Uterus (tissue), 3 donors: ENCODE measurements at regions not wholly inside any gene's neighbourhood (a gene's known extent, or its start where the extent isn't known, plus 50 kb on each side); places are given as distances from the start of the nearest gene placed in this dataset.

Source experiments
- DNase-seq, 2 donors: peaks; one replicate each; pipeline ENCODE4 v3.0.0-alpha.2; 2019 to 2020
- H3K27ac ChIP-seq, 2 donors: fragments of 200-600 bp; sonication (generic); 1 replicate in 1 of 2; 2 replicates in 1 of 2; pipeline ENCODE4 v1.5.1; 2016 to 2018
- H3K27me3 ChIP-seq, 2 donors: fragments of 200-600 bp; sonication (generic); one replicate each; pipeline ENCODE4 v1.5.1; 2018 to 2019; ENCODE audit warnings: control low read depth in 1 of 2
- H3K36me3 ChIP-seq, 2 donors: fragments of 200-600 bp; sonication (generic); one replicate each; pipeline ENCODE4 v1.5.1; 2019; ENCODE audit warnings: control low read depth in 1 of 2
- H3K4me1 ChIP-seq, 2 donors: fragments of 200-600 bp; sonication (generic); one replicate each; pipeline ENCODE4 v1.5.1; 2018 to 2019; ENCODE audit warnings: control low read depth in 1 of 2
- H3K4me3 ChIP-seq, 2 donors: fragments of 200-600 bp; sonication (generic); 1 replicate in 1 of 2; 2 replicates in 1 of 2; pipeline ENCODE4 v1.5.1; 2018 to 2019; ENCODE audit warnings: mild to moderate bottlenecking in 1 of 2
- H3K9me3 ChIP-seq, 2 donors: fragments of 200-600 bp; sonication (generic); one replicate each; pipeline ENCODE4 v1.5.1; 2019; ENCODE audit warnings: control low read depth in 1 of 2
- POLR2A ChIP-seq, 2 donors: fragments of 450-650 bp; IDR thresholded peaks; one replicate each; pipeline ENCODE4 v1.6.1; 2016; ENCODE audit warnings: antibody characterized with exemption in 2 of 2, mild to moderate bottlenecking in 1 of 2, moderate library complexity in 1 of 2
- intact Hi-C: fragments of 100-400 bp; cut with DNase I; formaldehyde crosslinking; loops from one replicate; pipeline ENCODE4 v1.15.1; 2023; ENCODE audit warnings: low total_unique reads
- TF ChIP-seq, protein P1 (sequence below), 4 experiments: fragments of 200-600 bp in 2 of 4; fragments of 450-650 bp in 2 of 4; sonication (generic) in 2 of 4; IDR thresholded peaks; one replicate each; pipeline ENCODE4 v1.5.1; 2016 to 2019; ENCODE audit warnings: antibody characterized with exemption in 4 of 4, mild to moderate bottlenecking in 2 of 4, moderate library complexity in 1 of 4
- donor health status: DM: yes; HTN: yes; CAD: no.

DNA sequence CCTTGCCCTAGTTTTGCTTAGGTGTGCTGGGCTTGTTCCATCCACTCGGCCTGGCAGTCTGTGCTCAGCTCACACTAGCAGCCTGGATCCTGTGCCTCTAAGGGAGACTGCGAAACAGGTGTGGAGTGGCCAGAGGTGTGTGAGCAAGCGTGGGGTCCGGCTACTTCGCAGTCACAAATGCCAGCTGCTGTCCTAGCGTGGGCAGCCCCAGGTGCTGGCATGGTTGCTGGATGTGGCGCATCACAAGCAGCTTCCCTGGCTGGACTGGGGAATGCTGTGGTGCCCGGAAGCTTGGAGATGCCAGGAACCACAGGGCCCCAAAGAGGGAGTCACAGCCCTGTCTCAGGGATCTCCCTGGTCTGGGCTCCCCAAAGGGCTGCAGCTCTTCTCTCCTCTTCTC, 119.0 kb upstream of the TMEFF2 start:
- no peak overlapping the region for H3K4me3 ChIP-seq
- no peaks in the 10 kb centered on the region for H3K27me3 ChIP-seq
- H3K27ac ChIP-seq: no peak overlapping the region
- H3K9me3 ChIP-seq: no peaks in the 10 kb centered on the region
- no peaks in the 10 kb centered on the region for H3K4me1 ChIP-seq
- H3K36me3 ChIP-seq: no peaks in the 10 kb centered on the region
- intact Hi-C loops: no loop called here
- no peak for DNase-seq
- TF ChIP-seq, protein P1, sequence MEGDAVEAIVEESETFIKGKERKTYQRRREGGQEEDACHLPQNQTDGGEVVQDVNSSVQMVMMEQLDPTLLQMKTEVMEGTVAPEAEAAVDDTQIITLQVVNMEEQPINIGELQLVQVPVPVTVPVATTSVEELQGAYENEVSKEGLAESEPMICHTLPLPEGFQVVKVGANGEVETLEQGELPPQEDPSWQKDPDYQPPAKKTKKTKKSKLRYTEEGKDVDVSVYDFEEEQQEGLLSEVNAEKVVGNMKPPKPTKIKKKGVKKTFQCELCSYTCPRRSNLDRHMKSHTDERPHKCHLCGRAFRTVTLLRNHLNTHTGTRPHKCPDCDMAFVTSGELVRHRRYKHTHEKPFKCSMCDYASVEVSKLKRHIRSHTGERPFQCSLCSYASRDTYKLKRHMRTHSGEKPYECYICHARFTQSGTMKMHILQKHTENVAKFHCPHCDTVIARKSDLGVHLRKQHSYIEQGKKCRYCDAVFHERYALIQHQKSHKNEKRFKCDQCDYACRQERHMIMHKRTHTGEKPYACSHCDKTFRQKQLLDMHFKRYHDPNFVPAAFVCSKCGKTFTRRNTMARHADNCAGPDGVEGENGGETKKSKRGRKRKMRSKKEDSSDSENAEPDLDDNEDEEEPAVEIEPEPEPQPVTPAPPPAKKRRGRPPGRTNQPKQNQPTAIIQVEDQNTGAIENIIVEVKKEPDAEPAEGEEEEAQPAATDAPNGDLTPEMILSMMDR (IDR thresholded peaks at IDR 0.05): no peak
- TF ChIP-seq POLR2A (IDR thresholded peaks at IDR 0.05): no peak

DNA sequence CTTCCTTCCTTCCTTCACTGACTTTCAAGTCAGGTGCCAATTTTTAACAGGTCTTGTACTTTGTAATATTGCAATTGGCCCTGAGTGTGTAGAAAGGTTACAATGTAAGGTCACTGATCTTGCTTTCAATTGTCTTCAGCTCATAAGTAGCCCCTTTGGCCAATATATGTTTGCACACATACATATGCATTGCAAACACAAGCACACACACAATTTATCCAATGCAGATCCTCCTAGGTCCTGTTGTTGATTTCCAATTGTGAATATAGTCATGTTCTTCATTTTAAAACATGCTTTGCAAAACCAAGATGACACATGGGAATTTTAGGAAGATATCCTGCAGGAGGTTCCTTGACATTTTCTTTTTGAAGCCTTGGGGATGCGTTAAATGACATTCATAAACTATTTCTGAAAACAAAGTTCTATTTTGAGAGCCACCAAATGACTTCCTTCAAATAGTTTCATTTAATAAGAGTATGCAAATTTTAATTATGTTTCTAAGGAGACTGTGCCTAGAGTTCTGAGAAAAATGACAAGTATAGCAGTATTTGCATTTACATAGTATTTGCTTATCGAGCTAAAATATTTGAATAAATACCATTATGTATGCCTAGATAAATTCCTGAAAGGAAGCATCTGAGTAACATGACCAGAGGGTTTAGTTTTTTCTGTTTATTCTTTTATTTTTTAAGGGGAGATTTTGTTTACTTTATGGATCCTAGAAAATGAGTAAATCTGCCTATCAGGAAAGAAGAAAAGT, 117.1 kb upstream of the TMEFF2 start:
- TF ChIP-seq, protein P1 (IDR thresholded peaks at IDR 0.05): no peak
- TF ChIP-seq POLR2A (IDR thresholded peaks at IDR 0.05): no peak
- H3K27ac ChIP-seq: no peak overlapping the region

DNA sequence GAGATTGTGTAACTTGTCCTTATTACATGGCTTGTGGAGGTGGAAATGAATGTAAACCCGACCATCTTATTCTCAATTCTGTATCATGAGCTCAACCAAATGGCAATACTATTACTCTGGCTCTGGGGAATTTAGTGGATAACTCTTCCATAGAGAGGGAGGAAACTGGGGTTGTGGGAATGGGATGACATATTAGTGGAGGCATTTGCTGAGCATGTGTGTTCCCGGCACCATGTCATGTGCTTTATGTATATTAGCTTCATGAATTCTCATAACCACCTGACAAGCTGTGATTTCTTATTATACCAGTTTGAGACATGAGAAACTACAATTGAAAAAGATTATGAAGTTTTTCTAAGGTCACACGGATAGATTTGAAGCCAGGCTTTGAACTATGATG, 112.8 kb upstream of the TMEFF2 start:
- no peaks in the 10 kb centered on the region for H3K9me3 ChIP-seq
- no peaks in the 10 kb centered on the region for H3K27me3 ChIP-seq
- no peaks in the 10 kb centered on the region for H3K4me1 ChIP-seq
- no peak for TF ChIP-seq POLR2A (IDR thresholded peaks at IDR 0.05)
- TF ChIP-seq, protein P1 (IDR thresholded peaks at IDR 0.05): no peak
- H3K36me3 ChIP-seq: no peaks in the 10 kb centered on the region
- intact Hi-C loops: no loop called here
- no peak for DNase-seq
- H3K27ac ChIP-seq: no peak overlapping the region
- no peak overlapping the region for H3K4me3 ChIP-seq

More for the DNA sequence above, 117.1 kb upstream of the TMEFF2 start:
- no peaks in the 10 kb centered on the region for H3K4me1 ChIP-seq
- H3K9me3 ChIP-seq: no peaks in the 10 kb centered on the region
- no peak for DNase-seq
- intact Hi-C loops: no loop called here
- no peak overlapping the region for H3K4me3 ChIP-seq
- H3K27me3 ChIP-seq: no peaks in the 10 kb centered on the region
- H3K36me3 ChIP-seq: no peaks in the 10 kb centered on the region

DNA sequence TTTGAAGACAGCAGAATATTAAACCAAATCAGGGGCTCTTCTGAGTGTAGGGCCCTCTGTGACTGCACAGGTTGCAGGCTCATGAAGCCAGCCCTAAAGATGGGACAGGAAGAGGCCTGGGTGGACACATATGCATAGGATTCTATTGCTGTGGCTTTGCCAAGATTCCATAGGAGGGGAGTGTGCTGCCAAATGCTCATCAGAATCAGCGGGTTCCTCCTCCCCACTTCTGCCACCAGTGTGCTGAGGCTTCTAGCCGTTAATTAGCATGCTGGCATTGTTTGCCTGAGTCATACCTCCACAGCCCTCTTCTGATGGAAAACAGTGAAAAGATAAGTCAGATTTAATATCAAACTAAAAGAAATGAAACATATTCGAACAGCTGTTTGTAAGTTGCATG, 103.9 kb upstream of the TMEFF2 start:
- TF ChIP-seq, protein P1 (IDR thresholded peaks at IDR 0.05): no peak
- TF ChIP-seq POLR2A (IDR thresholded peaks at IDR 0.05): no peak
- intact Hi-C loops: no loop called here

DNA sequence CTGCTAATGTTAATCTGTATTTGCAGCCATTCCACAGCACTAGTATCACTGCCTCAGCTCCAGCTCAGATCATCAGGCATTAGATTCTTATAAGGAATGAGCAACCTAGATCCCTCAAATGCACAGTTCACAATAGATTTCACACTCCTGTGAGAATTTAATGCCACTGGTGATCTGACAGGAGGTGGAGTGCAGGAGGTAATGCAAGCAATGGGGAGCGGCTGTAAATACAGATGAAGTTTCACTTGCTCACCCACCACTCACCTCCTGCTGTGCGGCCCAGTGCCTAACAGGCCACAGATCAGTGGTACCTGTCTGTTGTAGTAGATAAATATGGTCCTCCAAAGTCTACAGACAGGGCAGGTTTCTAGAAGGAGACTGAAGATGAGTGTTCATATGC, 97.7 kb upstream of the TMEFF2 start:
- no peak for DNase-seq
- no peak overlapping the region for H3K4me3 ChIP-seq
- no peaks in the 10 kb centered on the region for H3K4me1 ChIP-seq
- H3K27ac ChIP-seq: no peak overlapping the region
- intact Hi-C loops: no loop called here
- H3K27me3 ChIP-seq: no peaks in the 10 kb centered on the region
- H3K9me3 ChIP-seq: no peaks in the 10 kb centered on the region
- no peak for TF ChIP-seq POLR2A (IDR thresholded peaks at IDR 0.05)
- TF ChIP-seq, protein P1 (IDR thresholded peaks at IDR 0.05): no peak
- H3K36me3 ChIP-seq: no peaks in the 10 kb centered on the region

More for the DNA sequence above, 103.9 kb upstream of the TMEFF2 start:
- no peaks in the 10 kb centered on the region for H3K9me3 ChIP-seq
- no peaks in the 10 kb centered on the region for H3K36me3 ChIP-seq
- no peak overlapping the region for H3K27ac ChIP-seq
- DNase-seq: no peak
- H3K27me3 ChIP-seq: no peaks in the 10 kb centered on the region
- H3K4me1 ChIP-seq: no peaks in the 10 kb centered on the region
- H3K4me3 ChIP-seq: no peak overlapping the region
